Fibroblast of skin of left quadriceps (primary cell): ENCODE measurements at regions not wholly inside any gene's neighbourhood (a gene's known extent, or its start where the extent isn't known, plus 50 kb on each side); places are given as distances from the start of the nearest gene placed in this dataset.
"Not testable (repeated sequence)": the region's sequence is repeated elsewhere in the genome, so short reads cannot be mapped to it uniquely, and the experiment has no call there.

ENCODE experiments used
- DNase-seq, 2 experiments: peaks; one replicate each; pipeline ENCODE4 v3.0.0-alpha.2; 2013; ENCODE audit warnings: low read depth in 2 of 2

DNA sequence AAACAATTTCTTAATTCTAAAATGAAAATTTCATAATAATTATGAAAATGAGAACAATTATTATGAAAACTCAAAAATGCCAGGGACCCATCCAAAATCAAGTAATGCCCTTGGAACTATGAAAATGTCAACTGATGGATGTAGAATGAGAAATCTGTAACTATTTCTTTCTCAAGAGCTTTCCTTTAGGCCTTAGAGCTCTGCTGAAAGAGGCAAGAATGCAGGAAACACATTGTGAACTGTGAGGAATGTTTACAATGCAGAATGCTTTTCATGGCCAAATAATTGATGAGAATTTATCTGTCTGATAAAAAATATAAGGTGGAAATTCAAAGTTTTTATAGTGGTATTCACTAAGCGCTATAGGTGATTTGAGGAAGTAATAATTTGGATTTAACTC lies 207.1 kb upstream of the PCDH18 start:
- no peak for DNase-seq

DNA sequence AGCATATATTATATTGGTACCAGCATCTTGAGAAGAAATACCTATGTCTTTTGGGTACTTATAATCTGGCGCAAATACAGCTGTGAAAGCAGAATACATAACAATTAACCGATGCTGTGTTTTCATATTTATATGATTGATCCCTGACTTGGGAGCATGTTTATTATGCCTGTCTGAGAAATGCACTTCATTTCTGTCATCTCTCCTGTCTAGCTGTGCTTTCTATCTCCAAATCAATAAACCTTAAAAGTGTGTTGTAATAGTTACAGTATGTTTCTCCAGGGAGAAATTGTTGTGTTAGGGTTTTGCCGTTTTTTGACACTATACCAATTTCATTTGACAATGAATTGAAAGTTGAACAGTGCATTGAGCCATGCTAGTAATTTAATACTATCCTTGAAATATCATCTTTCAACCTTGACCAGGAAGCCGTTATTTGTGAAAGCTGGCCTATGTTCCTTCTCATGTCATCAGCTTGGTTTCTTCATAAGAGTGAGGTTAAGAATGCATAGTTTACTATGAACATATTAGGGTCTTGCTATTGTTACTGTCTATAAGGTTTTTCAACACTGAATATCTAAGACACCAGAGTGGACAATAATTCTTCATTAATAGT lies 206.2 kb upstream of the PCDH18 start:
- DNase-seq: peak in 1 of 2 experiments; percentile 16

DNA sequence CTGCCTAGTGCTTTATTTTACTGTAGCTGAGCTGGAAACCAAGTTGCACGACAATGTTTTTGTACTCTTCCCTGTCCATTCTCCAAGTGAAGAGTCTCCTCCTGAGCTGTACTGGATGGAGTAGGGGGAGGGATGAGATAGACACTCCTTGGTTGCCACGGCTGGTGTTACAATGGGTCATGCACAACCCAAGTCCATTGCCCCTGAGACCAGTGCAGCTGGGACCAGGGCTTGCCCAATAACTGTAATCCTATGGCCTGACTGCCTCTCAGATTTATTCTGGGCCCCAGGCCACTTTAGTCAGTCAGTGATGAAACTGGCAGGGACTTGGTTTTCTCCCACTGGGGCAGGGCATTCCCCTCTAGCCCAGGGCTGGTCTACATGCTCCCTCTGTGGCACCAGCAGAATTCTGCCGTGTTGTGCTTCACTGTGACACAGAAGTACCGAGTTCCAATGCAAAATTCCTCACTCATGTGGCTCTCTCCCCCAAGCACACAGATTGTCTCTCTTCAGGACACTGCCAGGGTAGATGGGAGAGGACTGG lies 203.3 kb upstream of the PCDH18 start:
- DNase-seq: no peak

DNA sequence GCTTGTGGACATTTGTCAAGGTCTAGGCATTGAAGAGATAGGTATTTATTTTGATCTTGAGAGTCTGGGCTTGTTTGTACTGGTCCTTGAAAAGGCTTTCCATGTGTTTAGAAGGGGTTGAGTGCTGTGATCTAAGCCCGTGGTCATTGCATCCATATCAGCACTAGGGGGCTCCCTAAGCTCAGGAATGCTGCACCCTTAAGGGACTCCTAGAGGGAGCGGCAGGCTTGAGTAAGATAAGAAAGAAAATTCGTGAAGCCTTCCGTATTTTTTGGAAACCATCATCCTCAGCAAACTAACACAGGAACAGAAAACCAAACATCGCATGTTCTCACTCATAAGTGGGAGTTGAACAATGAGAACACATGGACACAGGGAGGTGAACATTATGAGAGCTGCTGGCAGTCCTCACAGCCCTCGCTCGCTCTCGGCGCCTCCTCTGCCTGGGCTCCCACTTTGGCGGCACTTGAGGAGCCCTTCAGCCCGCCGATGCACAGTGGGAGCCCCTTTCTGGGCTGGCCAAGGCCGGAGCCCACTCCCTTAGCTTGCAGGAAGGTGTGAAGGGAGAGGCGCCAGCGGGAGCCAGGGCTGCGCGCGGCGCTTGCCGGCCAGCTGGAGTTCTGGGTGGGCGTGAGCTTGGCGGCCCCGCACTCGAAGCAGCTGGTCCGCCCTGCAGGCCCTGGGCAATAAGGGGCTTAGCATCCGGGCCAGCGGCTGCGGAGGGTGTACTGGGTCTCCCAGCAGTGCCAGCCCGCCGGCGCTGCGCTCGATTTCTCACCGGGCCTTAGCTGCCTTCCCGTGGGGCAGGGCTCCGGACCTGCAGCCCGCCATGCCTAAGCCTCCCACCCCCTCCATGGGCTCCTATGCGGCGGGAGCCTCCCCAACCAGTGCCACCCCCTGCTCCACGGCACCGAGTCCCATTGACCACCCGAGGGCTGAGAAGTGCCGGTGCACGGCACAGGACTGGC lies 201.2 kb upstream of the PCDH18 start:
- not testable (repeated sequence) for DNase-seq

DNA sequence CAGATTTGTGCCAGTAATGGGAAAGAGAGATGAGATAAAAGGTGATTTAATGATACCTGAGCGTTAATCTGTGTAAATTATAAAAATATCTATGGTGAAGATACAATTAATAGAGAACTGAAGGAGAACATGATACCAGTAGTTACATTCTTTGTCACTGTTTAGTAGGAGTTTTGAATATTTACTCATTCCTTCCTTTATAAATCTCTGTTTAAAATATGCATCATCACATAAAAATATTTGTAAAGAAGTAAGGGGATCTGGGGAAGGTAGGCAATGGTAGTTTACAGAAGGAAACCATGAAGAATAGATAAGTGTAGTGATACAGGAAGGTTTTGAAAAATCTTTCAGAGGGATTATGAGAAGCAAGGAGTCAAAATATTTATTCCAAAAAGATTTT lies 190.6 kb upstream of the PCDH18 start:
- DNase-seq: no peak

DNA sequence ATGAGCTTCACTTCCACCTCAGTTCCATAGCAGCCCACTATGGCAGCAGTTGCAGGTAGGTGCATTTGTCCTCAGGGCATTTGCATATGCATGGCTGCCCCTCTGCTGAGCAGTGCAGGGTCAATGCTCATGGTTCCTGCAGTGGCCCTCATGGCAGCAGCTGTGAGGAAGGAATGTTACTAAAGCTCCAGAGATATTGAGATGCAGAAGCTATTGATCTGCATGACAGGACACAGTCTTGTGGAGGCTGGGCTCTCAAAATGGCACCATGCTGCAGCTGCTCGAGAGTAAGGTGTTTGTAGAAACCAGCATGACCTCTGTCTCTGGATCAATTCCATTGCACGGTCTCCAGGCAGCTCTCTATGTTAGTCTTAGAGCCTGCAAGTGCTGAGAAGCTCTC lies 179.2 kb upstream of the PCDH18 start:
- no peak for DNase-seq

DNA sequence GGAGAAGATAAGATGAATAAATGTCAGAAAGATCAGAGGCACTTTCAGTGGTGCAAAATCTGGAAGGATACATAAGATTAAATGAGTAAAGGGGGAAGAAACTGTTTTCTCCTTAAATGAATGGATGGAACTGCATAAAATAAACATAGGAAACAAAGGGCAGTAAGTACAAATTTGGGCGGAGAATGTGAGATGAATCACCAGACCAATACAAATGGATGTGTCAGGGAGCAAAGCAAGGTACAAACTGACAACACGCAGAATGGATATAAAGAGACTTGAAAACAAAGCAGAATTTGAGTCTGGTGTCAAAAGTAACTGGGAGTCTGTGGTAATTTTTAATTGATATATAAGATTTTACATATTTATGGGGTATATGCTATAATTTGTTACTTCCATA lies 175.3 kb upstream of the PCDH18 start:
- no peak for DNase-seq

DNA sequence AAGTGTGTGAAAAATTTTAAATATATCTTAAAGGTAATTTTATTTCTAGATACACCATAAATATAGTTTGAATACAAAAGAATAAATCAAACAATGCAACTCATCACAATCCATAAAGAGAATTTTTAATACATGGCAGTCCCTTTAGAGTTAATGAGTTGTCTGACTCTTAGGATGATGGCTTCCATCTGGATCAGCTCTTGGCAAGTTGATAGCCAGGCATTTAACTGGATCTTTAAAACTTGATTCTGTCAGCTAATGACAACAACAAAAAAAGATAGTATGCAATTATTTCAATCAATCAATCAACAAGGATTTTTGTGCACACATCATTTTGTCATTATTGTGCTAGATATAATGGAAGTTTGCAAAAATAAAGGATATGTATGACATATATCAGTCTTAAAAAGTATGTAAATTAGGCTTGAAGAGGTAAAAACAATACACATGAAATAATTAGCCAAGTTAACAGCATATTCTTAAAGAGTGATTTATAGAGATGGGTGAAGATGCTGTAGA lies 174.9 kb upstream of the PCDH18 start:
- no peak for DNase-seq

DNA sequence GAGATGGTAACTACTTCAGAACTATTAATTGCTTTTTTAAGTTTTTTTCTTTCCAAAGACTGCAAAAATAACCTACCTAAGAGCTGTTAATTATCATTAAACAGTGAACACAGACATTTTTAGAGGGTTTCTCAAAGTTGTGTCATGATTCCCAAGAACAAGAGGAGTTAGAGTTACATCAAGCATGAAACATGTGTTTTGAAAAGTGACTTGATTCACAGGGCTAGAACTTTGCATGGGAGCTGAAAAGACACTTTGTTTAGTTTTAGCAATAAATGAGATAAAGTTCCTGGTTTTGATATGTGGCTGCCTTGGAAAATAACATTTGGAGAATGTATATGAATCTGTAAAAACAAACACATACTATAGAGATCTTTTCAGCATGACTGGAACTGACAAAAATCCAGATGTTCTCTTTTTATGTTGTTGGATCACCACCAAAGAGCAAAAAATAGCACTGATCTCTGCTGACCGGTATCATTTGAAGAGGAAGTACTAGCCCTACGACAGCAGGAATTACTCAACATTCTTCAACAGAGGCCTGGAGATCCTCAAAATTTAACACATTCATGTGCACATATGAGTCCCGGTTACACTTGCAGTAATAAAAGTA lies 173.0 kb upstream of the PCDH18 start:
- peak; percentile 93 to 96 for DNase-seq

DNA sequence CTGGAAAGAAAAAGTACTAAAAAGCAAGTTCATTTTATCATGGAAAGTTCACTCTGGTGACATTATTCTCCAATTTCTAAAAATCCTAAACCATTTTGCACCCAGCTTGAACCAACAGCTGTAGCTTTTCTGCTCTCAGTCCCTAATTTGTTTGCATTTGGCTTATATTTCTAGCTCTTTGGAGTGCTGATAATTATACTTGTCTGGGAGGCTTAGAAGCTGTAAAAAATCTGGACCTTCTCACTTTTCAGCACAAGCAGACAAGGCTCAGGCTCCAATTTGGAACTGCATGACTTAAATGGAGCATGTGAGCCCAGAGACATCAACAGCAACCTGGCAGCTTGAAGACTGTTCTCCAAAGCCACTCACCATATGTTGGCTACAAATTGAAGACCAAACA lies 170.9 kb upstream of the PCDH18 start:
- no peak for DNase-seq

DNA sequence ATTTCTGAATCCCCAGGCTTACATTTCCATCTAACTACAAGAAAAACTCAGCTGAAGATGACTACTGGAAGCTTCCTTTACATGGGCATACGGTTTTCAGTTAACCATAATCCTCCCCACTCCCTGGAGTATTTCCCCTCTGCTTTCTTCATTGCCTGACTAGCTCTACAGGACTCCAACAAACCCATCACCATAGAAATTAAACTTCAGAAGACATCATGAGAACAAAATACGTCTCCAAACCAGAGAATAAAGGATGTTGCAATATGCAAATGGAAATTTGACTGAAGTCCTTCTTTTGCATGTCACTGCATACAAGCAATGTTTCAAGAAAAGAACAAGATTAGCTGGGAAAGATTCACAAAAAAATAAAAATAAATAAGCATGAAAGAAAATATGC lies 170.2 kb upstream of the PCDH18 start:
- DNase-seq: no peak

DNA sequence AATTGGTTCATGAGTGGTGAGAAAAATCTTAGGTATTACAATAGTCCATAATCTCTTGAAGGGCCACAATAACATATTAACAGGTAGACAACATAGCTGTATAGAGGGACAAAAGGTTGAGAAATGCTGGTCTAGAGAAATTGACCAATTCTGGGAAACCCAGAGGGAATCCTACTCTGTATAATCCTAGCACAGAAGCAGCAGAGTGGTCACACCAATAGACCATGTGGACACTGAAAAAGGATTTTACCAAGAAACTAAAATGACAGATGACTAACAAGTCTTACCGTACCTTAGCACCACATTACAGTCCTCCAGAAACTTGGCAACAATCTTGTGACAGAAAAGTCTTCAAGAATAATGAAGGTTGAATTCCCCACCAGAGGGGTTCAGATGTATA lies 169.1 kb upstream of the PCDH18 start:
- no peak for DNase-seq

DNA sequence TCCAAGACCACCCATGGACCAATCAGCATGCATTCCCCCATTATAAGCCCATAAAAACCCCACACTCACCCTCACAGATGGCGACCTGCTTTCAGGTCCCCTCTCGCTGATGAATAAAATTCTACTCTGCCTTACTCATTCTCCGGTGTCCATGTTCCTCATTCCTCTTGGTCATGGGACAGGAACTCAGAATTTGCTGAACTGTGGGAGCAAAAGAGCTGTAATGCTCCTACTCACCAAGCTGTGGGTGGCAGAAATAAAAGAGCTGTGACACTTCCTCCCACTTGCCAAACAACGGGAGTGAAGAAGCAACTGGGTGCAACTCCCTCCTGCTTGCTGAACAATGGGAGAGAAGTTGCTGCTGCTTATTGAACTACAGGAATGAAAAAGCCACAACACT lies 168.5 kb upstream of the PCDH18 start:
- DNase-seq: no peak

DNA sequence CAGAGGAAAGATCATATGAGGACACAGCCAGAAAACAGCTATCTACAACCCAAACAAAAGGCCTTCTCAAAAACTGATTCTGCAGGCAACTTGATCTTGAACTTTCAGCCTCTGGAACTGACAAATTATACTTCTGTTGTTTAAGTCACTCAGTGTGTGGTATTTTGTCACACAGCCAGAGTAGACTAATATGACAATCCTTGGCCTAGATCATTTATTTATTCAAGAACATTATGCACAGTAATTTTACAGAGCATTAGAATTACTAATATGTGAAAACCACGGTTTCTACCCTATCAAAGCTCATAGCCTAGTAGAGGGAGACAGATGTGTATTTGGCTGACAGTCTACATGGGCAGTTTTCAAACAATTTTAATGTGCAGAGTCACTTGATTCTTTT lies 167.8 kb upstream of the PCDH18 start:
- DNase-seq: no peak

DNA sequence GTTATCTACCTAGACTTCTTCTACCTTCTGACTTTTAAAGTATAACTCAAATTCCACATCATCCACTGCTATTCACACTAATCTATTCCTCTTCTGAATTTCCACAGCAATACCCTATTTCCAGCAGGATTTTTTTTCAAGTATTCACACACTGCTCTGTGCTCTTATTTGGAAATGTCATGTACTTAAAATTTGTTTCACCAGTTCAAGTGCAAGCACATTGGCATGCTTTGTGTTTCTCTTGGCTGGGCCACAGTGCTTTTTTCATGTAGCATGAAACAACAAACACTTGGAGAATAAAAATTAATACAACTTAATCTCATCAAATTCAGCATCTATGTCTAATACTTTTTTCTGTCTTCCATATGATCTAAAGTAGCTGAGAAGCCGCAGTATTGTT lies 161.8 kb upstream of the PCDH18 start:
- DNase-seq: no peak

DNA sequence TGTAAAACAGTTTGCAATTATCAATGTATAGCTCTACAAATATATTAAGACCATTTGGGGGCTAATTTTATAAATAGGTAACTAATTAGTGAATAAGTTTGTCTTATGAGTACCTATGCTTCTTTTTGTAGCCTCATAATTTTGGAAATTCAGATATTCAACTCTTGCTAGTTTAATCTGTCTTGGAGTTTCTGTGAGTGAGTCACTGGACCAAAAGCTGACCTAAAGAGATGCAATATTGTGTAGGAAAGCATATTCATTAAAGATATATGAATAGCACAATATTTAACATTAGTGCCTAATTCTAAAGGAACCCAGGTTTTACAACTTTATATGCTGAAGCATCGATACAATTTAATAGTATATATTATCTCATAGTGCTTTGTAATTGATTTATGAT lies 161.3 kb upstream of the PCDH18 start:
- DNase-seq: no peak

DNA sequence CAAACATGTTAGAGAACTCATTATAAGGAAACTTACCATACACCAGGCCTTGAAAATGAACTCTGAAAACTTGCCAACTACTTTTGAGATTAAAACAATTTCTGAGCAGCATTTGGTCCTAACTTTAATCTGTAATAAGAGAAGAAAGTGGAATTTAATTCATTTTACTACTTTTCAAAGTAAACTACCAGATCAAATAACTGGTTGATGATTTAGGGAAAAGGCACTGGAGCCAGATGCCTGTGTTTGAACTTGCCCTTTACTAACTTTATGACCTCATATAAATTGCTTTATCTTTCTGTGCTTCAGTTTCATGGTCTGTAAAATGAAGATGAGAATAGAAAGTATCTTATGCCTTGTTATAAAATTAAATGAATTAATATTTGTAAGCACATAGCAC lies 159.9 kb upstream of the PCDH18 start:
- DNase-seq: no peak

DNA sequence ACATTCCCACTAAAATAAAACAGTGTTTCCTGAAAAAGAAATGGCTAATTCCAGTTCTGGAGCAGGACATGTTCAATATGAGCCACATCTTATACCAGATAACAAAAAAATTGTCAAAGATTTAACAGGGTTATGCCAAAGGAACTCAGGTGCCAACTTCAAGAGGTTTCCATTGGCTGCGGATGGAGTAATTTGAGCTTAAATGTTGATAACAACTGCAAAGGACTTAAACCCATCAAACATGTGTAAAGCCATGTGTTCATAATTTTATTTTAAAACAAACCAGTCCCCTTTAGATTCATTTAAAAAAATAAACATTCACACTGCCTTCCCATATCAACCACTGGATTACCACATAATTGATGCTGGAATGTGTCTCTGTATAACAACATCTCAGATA lies 156.4 kb upstream of the PCDH18 start:
- no peak for DNase-seq

DNA sequence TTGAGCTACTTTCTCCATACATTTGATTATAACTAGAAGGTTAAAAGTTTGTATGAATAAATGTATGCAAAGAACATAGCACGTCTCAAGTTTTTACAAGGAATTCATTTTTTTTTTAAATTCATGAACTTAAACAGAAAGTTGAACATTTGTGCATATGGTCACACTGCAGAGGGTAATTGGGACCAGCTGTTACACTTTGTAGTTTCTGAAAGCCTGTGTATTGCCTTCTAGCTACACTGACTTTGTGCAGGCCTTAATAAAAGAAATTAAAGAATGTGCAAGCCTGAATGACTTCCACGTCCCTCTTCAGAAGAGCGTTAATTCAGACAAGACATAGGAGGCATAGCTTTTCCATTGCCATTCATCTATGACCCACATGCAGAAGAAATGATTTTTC lies 153.1 kb upstream of the PCDH18 start:
- DNase-seq: peak; percentile 67 to 68

DNA sequence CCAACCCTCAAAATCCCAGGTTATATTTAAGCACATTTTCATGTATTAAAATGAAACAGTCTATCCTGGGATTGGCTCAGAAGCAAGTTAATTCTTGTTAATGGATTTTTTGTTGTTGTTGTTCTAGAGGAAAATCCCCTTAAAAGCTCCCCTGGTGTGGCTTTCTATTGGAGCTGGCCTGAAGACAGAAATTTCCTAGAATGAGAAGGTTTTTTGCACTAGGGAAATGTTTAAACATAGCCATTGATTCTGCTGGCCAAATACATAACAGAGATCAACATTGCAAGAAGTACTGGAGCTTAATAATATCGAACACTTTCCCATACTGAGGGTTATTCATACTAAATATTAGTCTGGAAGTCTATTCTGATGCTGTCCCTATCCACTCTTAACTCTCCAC lies 148.8 kb upstream of the PCDH18 start:
- DNase-seq: no peak

DNA sequence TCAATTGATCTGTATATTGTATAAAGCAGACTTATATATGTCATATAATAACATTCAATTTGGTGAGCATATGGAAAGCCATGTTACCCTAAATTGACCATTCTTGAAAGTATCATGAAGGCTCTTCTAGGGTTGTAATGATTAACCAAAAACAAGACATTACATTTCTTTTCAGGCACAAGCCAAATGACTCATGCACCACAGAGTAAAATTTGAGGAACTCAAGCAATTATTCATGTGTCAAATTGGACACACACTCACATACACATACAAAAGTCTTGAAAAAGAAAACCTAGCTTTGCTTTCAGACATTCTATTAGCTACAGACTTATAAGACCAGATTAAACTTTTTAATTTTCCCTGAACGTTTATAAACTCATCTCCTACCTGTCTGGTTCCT lies 146.5 kb upstream of the PCDH18 start:
- peak; percentile 66 to 67 for DNase-seq

DNA sequence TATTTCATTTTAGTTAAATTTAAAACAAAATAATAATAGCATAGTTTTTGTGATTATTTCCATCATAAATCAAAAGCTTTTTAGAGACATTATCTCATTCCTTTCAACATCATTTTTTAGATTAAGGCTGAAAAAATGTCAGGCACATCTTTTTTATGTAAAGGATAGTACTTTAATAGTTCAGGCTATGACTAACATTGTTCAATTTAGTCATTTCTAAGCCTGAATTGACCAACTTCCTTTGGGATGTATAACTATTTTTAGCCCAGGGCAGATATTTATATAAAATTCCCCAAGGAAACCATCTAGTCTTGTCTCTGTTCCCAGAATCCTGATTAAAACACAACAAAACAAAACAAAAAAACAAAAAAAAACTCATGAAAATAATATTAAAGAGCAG lies 145.6 kb upstream of the PCDH18 start:
- peak; percentile 78 to 79 for DNase-seq
